Memory B cell (primary cell): ENCODE measurements at regions not wholly inside any gene's neighbourhood (a gene's known extent, or its start where the extent isn't known, plus 50 kb on each side); places are given as distances from the start of the nearest gene placed in this dataset.

Experiments
- ATAC-seq: fragments of 150-1000 bp; cut with Tn5 transposase; 2 replicates; pipeline ENCODE4 v1.10.0; 2021; ENCODE audit warnings: low read depth, mild to moderate bottlenecking, moderate library complexity
- DNase-seq, 2 donors: peaks; one replicate each; pipeline ENCODE4 v3.0.0; 2022; ENCODE audit warnings: low spot score in 2 of 2
- H3K27ac Mint-ChIP-seq: one replicate; pipeline ENCODE4 v1.8.0; 2022; ENCODE audit warnings: mild to moderate bottlenecking, moderate library complexity, mixed read lengths
- H3K27me3 Mint-ChIP-seq: one replicate; pipeline ENCODE4 v1.8.0; 2022; ENCODE audit warnings: mixed read lengths
- H3K36me3 Mint-ChIP-seq: one replicate; pipeline ENCODE4 v1.8.0; 2022; ENCODE audit warnings: mild to moderate bottlenecking, mixed read lengths
- H3K4me1 Mint-ChIP-seq: one replicate; pipeline ENCODE4 v1.8.0; 2022; ENCODE audit warnings: mixed read lengths
- H3K4me3 Mint-ChIP-seq: one replicate; pipeline ENCODE4 v1.8.0; 2022; ENCODE audit warnings: mild to moderate bottlenecking, moderate library complexity, mixed read lengths
- H3K9me3 Mint-ChIP-seq: one replicate; pipeline ENCODE4 v1.8.0; 2022; ENCODE audit warnings: mixed read lengths

DNA sequence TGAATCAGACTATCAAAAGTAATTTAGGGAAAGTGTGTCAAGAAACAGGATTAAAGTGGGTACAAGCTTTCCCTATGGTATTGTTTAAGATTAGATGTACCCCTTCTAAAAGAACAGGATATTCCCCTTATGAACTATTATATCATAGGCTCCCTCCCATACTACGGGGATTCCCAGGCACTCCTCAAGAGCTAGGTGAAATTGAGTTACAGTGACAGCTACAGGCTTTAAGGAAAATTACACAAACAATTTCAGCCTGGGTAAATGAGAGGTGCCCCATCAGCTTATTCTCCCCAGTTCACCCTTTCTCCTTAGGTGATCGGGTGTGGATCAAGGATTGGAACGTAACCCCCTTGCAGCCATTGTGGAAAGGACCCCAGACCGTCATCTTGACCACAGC is 240.8 kb upstream of the CNTN6 start:
- DNase-seq (no peak), ATAC-seq (no peak)
- peaks cover 1% of the 10 kb centered on the region for H3K27me3 Mint-ChIP-seq
- H3K4me3 Mint-ChIP-seq, result no peak overlapping the region
- H3K36me3 Mint-ChIP-seq, result no peaks in the 10 kb centered on the region
- H3K27ac Mint-ChIP-seq, result no peak overlapping the region
- no peaks in the 10 kb centered on the region for H3K9me3 Mint-ChIP-seq
- H3K4me1 Mint-ChIP-seq, result no peaks in the 10 kb centered on the region

DNA sequence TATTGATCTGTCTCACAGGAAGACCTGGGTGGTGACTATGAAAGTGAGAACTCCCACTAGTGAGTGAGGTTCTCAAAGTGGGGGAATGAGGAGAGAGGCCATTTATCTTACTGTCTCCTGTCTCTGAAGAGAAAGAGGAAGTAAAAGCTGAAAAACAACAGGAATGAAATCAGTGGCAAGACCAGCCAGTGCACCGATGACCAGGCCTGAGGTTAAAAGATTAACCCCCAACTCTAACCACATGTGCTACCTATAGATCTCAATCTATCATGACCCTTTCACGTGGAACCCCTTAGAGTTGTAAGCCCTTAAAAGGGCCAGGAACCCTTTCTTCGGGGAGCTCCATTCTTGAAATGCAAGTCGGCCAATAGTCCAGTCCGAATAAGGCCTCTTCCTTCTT is 239.3 kb upstream of the CNTN6 start:
- Mint-ChIP-seq H3K9me3 (no peaks in the 10 kb centered on the region), H3K36me3 (no peaks in the 10 kb centered on the region), H3K4me1 (no peaks in the 10 kb centered on the region), H3K27ac (no peak overlapping the region), H3K27me3 (peaks cover 1% of the 10 kb centered on the region), H3K4me3 (no peak overlapping the region)
- no peak for DNase-seq
- ATAC-seq, result no peak

DNA sequence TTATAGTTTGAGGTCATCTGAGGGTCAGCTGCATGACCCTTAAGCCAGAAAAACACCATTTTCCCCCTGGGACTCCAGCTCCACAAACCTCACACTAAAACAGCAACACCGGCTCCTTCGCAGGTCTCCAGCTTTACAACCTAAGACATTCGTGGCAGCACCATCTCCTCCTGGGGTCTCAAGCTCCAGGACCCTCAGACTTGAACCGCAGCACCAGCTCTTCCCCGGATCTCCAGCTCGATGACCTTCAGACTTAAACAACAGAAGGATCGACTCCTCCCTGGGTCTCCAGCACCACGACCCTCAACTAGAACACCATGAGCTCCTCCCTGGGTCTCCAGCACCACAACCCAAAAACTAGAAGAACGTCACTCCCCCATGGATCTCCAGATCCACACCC is 233.7 kb upstream of the CNTN6 start:
- no peak for ATAC-seq
- H3K4me3 Mint-ChIP-seq, result no peak overlapping the region
- no peak overlapping the region for H3K27ac Mint-ChIP-seq
- peaks cover 1% of the 10 kb centered on the region for H3K9me3 Mint-ChIP-seq
- DNase-seq, result no peak
- no peaks in the 10 kb centered on the region for H3K36me3 Mint-ChIP-seq
- H3K4me1 Mint-ChIP-seq, result no peaks in the 10 kb centered on the region
- H3K27me3 Mint-ChIP-seq, result no peaks in the 10 kb centered on the region

DNA sequence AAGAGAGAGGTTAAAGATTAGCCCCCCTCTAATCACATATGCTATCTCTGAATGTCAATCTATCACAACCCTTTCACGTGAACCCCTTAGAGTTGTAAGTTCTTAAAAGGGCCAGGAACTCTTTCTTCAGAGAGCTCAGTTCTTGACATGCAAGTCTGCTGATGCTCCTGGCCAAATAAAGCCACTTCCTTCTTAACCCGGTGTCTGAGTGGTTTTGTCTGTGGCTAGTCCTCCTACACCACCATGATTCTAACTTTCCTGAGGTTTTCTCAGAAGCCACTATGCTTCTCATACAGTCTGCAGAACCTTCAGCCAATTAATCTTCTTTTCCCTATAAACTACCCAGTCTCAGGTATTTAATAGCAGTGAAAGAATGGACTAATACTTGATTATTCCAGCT is 231.1 kb upstream of the CNTN6 start:
- no peak overlapping the region for H3K4me3 Mint-ChIP-seq
- DNase-seq (no peak), ATAC-seq (no peak)
- no peaks in the 10 kb centered on the region for H3K27me3 Mint-ChIP-seq
- H3K9me3 Mint-ChIP-seq, result peaks cover 1% of the 10 kb centered on the region
- H3K27ac Mint-ChIP-seq, result no peak overlapping the region
- no peaks in the 10 kb centered on the region for H3K4me1 Mint-ChIP-seq
- H3K36me3 Mint-ChIP-seq, result no peaks in the 10 kb centered on the region

DNA sequence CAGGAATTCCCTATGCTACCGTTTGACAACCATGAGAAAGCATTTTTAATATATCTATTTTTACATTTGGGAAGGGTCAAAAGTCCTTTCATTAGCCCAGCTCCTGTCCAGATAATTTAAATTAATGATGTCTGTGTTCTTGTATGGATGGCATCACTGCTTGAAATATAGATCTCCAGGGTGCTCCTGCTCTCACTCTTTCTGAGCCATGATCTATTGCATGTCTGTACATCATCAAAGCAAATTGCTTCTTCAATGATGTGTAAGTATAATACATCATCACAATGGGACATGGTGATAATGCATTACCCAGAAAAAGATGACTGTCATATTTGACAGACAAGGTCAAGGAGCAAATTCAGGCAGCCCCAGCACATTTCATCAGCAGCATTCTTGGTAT is 223.6 kb upstream of the CNTN6 start:
- ATAC-seq, result no peak
- H3K27ac Mint-ChIP-seq, result no peak overlapping the region

DNA sequence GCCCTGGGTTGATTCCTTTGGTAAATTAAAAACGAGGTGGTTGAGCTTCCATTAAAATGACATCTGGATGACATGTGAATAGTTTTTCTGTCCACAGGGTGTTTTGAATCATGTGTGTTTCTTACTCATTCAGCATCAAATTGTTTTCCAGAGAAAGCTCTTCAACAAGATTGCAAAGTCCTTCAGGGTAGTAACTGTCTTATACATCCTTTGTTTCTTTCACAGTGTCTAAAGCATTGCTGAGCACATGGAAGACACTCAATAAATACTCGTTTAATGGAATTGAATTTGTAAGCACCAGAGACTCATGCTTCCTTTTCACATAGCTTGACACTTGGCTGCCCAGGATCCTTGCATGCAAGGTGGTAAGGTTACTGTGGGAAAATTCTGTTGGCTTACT is 223.1 kb upstream of the CNTN6 start:
- no peaks in the 10 kb centered on the region for H3K36me3 Mint-ChIP-seq
- ATAC-seq, result no peak
- H3K4me1 Mint-ChIP-seq, result no peaks in the 10 kb centered on the region
- H3K27me3 Mint-ChIP-seq, result no peaks in the 10 kb centered on the region
- no peaks in the 10 kb centered on the region for H3K9me3 Mint-ChIP-seq
- no peak overlapping the region for H3K4me3 Mint-ChIP-seq
- no peak overlapping the region for H3K27ac Mint-ChIP-seq
- DNase-seq, result no peak

More for the DNA sequence above, 223.6 kb upstream of the CNTN6 start:
- no peaks in the 10 kb centered on the region for H3K9me3 Mint-ChIP-seq
- H3K27me3 Mint-ChIP-seq, result no peaks in the 10 kb centered on the region
- H3K4me3 Mint-ChIP-seq, result no peak overlapping the region
- no peak for DNase-seq
- H3K4me1 Mint-ChIP-seq, result no peaks in the 10 kb centered on the region
- no peaks in the 10 kb centered on the region for H3K36me3 Mint-ChIP-seq

DNA sequence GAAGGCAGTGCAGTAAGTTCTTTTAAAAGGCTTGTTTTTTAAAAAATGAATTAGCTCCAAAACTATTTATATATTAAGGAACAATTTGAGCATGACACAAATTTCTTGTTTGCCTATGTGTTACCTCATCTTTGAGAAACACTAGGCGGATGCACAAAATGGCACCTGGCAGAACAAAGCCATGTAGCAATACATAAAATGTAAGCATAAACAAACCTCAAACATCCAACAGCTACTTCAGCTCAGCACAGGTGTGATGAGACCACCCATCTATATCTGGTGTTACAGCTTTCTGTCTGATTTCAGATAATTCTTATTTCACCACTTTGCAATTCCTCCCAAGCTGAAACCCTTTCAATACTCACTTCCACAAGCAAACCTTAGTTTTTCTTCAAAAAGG is 221.2 kb upstream of the CNTN6 start:
- H3K4me1 Mint-ChIP-seq, result no peaks in the 10 kb centered on the region
- ATAC-seq, result no peak
- peaks cover under 1% of the 10 kb centered on the region for H3K27me3 Mint-ChIP-seq
- H3K9me3 Mint-ChIP-seq, result no peaks in the 10 kb centered on the region
- no peak overlapping the region for H3K27ac Mint-ChIP-seq
- DNase-seq, result no peak
- no peaks in the 10 kb centered on the region for H3K36me3 Mint-ChIP-seq
- no peak overlapping the region for H3K4me3 Mint-ChIP-seq

DNA sequence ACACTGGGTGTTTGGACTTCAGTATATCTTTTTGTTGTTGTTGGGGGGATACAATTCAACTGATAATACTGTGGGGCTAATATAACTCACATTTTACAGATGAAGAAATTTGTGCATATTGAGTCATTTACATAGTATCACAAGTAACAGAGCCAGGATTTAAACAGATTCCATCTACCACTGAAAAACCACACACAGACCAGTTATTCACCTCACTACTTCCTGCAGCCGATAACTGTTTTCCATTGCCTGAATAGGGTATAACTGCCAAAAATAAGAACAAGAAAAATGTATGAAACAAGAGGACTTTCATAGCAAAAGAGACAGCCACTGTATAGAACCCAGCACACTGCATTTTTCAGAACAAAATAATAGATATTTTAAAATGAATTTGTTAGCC is 215.8 kb upstream of the CNTN6 start:
- Mint-ChIP-seq H3K27me3 (peaks cover 5% of the 10 kb centered on the region), H3K4me1 (no peaks in the 10 kb centered on the region), H3K4me3 (no peak overlapping the region), H3K27ac (no peak overlapping the region), H3K36me3 (no peaks in the 10 kb centered on the region), H3K9me3 (no peaks in the 10 kb centered on the region)
- ATAC-seq (no peak), DNase-seq (no peak)

DNA sequence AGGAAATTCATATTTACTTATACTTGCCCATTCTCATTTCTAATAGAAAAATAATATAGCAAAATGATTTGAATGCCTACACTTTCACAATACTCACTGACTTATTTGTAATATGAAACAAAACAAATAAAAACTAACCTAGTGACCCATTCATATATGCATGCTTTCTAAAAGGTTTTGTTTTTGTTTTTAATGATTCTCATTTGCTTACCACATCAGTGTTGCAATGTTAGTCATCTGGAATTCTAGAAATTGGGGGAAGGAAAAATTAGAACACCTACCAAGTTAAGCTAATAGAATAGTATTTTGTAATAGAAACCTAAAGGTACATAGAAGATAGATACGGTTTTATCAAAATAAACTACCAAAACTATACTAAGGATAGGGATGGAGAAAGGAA is 214.1 kb upstream of the CNTN6 start:
- H3K4me1 Mint-ChIP-seq, result no peaks in the 10 kb centered on the region
- no peak for ATAC-seq
- H3K27me3 Mint-ChIP-seq, result peaks cover 5% of the 10 kb centered on the region
- no peaks in the 10 kb centered on the region for H3K9me3 Mint-ChIP-seq
- no peak for DNase-seq
- H3K36me3 Mint-ChIP-seq, result no peaks in the 10 kb centered on the region
- H3K27ac Mint-ChIP-seq, result no peak overlapping the region
- H3K4me3 Mint-ChIP-seq, result no peak overlapping the region

DNA sequence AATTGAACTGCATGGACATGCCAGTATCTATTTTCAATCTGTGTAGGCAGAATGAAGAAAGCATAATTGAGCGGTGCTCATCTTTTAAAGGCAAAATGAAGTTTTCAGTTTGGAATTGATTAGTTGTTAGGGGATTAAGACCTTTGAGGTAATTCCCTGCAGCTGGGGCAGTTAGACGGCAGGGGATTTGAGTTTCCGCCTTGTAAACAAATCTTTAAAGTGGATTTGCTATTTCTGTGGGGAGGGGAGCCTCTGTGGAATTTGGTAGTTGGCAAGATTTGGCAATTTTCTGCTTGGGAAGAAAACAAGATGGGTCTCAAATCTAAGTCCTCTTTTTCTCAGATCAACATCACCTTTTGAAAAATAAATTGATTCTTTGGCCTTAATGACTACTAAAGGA is 212.5 kb upstream of the CNTN6 start:
- no peak overlapping the region for H3K4me3 Mint-ChIP-seq
- H3K4me1 Mint-ChIP-seq, result no peaks in the 10 kb centered on the region
- DNase-seq (no peak), ATAC-seq (no peak)
- H3K9me3 Mint-ChIP-seq, result no peaks in the 10 kb centered on the region
- H3K27ac Mint-ChIP-seq, result no peak overlapping the region
- H3K27me3 Mint-ChIP-seq, result peaks cover 5% of the 10 kb centered on the region
- H3K36me3 Mint-ChIP-seq, result no peaks in the 10 kb centered on the region

DNA sequence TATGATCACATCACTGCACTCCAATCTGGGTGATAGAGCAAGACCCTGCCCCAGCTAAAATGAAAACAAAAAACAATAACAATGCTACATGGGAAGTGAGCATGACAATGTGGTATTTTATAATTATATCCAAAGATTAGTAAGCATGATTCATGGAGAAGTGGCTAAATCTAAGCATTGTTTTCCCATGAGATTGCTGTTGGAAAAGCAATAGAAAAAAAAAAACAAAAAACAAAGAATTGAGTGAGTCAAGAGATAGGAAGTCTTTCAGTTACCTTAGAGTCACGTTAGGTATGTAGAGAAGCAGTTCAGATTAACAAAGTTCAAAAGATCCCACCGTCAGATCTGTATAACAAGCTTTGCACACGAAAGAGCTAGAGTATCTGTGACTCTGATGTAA is 210.3 kb upstream of the CNTN6 start:
- no peak for ATAC-seq
- no peaks in the 10 kb centered on the region for H3K36me3 Mint-ChIP-seq
- H3K4me3 Mint-ChIP-seq, result no peak overlapping the region
- no peaks in the 10 kb centered on the region for H3K27me3 Mint-ChIP-seq
- H3K27ac Mint-ChIP-seq, result no peak overlapping the region
- H3K4me1 Mint-ChIP-seq, result no peaks in the 10 kb centered on the region
- H3K9me3 Mint-ChIP-seq, result peaks cover 1% of the 10 kb centered on the region
- no peak for DNase-seq

DNA sequence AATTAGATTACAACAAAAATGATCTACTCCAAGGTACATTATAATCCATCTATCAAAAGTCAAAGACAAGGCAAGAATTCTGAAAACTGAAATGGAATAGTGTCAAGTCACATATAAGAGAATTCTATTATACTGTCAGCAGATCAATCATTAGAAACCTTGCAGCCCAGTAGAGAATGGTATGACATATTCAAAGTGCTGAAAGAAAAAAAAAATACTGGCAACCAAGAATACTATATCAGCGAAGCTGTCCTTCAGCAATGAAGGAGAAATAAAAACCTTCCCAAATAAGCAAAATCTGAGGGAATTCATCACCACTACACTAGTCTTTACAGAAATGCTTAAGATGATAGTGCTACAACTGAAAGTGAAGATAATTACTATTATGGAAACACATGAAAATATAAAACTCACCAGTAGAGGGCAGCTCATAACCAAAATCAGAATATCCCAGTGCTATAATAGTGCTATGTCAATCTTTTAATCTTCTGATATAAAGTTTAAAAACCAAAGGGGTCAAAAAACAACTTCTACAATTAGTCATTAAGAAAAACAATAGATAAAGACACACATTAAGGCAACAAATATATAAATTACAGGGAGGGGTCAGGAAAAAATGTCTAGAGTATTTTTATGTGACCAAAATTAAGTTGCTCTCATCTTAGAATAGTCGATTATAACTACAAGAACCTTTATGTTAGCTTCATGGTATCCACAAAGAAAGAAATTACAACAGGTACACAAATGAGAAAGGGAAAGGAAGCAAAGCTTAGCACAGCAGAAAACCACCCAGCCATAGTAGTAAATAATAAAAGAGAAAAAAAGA is 190.7 kb upstream of the CNTN6 start:
- no peak for ATAC-seq
- no peak overlapping the region for H3K27ac Mint-ChIP-seq
- H3K36me3 Mint-ChIP-seq, result no peaks in the 10 kb centered on the region
- no peaks in the 10 kb centered on the region for H3K27me3 Mint-ChIP-seq
- no peak for DNase-seq
- H3K9me3 Mint-ChIP-seq, result peaks cover 17% of the 10 kb centered on the region
- no peak overlapping the region for H3K4me3 Mint-ChIP-seq
- no peaks in the 10 kb centered on the region for H3K4me1 Mint-ChIP-seq

DNA sequence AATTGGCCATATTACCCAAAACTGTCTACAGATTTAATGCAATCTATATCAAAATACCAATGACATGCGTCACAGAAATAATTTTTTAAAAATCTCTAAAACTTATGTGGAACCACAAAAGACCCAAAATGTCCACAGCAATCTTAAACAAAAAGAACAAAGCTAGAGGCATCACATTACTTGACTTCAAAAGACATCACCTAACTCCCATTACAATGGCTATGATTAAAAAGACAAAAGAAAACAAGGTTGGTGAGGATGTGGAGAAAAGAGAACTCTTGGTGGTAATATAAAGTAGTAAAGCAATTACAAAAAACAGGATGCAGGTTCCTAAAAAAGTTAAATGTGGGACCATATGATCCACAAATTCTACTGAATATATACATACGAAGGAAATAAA is 187.6 kb upstream of the CNTN6 start:
- no peak overlapping the region for H3K4me3 Mint-ChIP-seq
- H3K4me1 Mint-ChIP-seq, result no peaks in the 10 kb centered on the region
- no peak overlapping the region for H3K27ac Mint-ChIP-seq
- no peak for ATAC-seq
- H3K9me3 Mint-ChIP-seq, result peaks cover 17% of the 10 kb centered on the region
- no peaks in the 10 kb centered on the region for H3K36me3 Mint-ChIP-seq
- peaks cover 1% of the 10 kb centered on the region for H3K27me3 Mint-ChIP-seq
- no peak for DNase-seq

DNA sequence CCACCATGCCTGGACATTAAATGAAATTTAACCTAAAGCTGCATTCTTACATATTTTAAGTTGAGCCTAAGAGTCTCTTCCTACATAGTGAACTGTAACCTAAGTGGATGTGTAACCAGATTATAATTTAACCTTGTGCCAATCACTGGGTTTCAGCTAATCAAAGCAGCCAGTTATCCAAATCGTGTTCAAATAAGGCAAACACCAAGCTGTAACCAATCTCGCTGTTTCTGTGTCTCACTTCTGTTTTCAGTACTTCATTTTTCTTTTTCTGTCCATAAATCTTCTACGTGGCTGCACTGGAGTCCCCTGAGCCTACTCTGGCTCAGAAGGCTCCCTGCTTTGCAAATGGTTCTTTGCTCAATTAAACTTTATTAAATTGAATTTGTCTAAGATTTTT is 186.1 kb upstream of the CNTN6 start:
- Mint-ChIP-seq H3K36me3 (no peaks in the 10 kb centered on the region), H3K27ac (no peak overlapping the region), H3K4me3 (no peak overlapping the region), H3K27me3 (peaks cover 1% of the 10 kb centered on the region), H3K9me3 (peaks cover 12% of the 10 kb centered on the region), H3K4me1 (no peaks in the 10 kb centered on the region)
- DNase-seq (no peak), ATAC-seq (no peak)

DNA sequence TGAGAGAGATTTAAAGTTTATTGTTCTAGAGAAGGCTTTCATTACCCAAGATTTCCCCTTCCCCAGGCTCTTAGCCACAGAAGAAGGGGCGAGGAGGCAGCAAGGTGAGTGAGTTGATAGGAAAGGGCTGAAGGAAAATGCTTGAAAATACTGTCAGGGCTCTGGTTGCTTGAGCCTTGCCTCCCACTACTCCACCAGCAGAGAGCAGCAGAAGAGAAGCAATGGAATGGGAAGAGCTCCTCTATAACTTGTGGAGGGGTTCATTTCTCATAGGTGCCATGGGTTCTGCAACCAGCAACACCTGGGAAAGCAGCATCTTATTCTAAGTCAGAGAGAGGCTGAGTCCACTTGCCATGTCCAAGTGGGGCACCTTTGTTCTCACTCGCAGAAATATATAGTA is 184.0 kb upstream of the CNTN6 start:
- peaks cover 1% of the 10 kb centered on the region for H3K27me3 Mint-ChIP-seq
- ATAC-seq (no peak), DNase-seq (no peak)
- H3K4me3 Mint-ChIP-seq, result no peak overlapping the region
- H3K27ac Mint-ChIP-seq, result no peak overlapping the region
- H3K36me3 Mint-ChIP-seq, result no peaks in the 10 kb centered on the region
- no peaks in the 10 kb centered on the region for H3K4me1 Mint-ChIP-seq
- peaks cover 6% of the 10 kb centered on the region for H3K9me3 Mint-ChIP-seq
